ENCODE measurements at regions not wholly inside any gene's neighbourhood (a gene's known extent, or its start where the extent isn't known, plus 50 kb on each side); places are given as distances from the start of the nearest gene placed in this dataset.

DNA sequence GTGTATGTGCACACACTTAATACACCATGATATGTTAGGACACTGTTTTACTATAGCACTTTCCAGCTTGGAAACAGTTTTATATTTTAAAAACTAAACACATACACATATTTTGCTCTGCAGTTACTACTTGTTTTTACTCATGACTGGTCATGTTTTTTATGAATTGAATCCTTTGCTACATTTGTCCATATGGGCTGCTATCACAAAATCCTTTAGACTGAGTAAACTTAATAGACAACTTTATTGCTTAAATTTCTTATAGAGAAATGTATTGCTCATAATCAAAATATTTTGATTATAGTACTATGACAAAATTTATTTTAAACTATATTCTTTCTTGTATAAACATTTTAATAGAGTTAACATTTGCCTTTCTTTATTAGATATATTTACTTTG, 314.8 kb downstream of the RBM43 start:
- TF ChIP-seq ZNF8 (CRISPR knock-in tag; IDR thresholded peaks at IDR 0.05) (no peak), ARNTL (CRISPR knock-in tag; IDR thresholded peaks at IDR 0.05; ENCODE audit: borderline replicate concordance, low read depth) (no peak), ZFP30 (CRISPR knock-in tag; IDR thresholded peaks at IDR 0.05) (no peak), ZC3H10 (CRISPR knock-in tag; IDR thresholded peaks at IDR 0.05) (no peak), TCF4 (CRISPR knock-in tag; IDR thresholded peaks at IDR 0.05; ENCODE audit: borderline replicate concordance) (no peak), SNAI2 (CRISPR knock-in tag; IDR thresholded peaks at IDR 0.05) (no peak), ZNF565 (CRISPR knock-in tag; conservative IDR thresholded peaks at IDR 0.05; ENCODE audit: low read depth) (no peak), ZNF70 (CRISPR knock-in tag; IDR thresholded peaks at IDR 0.05) (no peak), BACH2 (CRISPR knock-in tag; IDR thresholded peaks at IDR 0.05; ENCODE audit: borderline replicate concordance) (no peak), RARB (CRISPR knock-in tag; IDR thresholded peaks at IDR 0.05) (no peak), CSDC2 (CRISPR knock-in tag; IDR thresholded peaks at IDR 0.05) (no peak), TOX (CRISPR knock-in tag; IDR thresholded peaks at IDR 0.05; ENCODE audit: borderline replicate concordance) (no peak), OSR1 (CRISPR knock-in tag; IDR thresholded peaks at IDR 0.05) (no peak), ZFP3 (CRISPR knock-in tag; IDR thresholded peaks at IDR 0.05) (no peak), GLIS3 (CRISPR knock-in tag; IDR thresholded peaks at IDR 0.05) (no peak), ESRRG (CRISPR knock-in tag; IDR thresholded peaks at IDR 0.05) (no peak)
- TF ChIP-seq, protein P1, sequence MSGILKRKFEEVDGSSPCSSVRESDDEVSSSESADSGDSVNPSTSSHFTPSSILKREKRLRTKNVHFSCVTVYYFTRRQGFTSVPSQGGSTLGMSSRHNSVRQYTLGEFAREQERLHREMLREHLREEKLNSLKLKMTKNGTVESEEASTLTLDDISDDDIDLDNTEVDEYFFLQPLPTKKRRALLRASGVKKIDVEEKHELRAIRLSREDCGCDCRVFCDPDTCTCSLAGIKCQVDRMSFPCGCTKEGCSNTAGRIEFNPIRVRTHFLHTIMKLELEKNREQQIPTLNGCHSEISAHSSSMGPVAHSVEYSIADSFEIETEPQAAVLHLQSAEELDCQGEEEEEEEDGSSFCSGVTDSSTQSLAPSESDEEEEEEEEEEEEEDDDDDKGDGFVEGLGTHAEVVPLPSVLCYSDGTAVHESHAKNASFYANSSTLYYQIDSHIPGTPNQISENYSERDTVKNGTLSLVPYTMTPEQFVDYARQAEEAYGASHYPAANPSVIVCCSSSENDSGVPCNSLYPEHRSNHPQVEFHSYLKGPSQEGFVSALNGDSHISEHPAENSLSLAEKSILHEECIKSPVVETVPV (CRISPR knock-in tag; IDR thresholded peaks at IDR 0.05) = no peak
- TF ChIP-seq, protein P2, sequence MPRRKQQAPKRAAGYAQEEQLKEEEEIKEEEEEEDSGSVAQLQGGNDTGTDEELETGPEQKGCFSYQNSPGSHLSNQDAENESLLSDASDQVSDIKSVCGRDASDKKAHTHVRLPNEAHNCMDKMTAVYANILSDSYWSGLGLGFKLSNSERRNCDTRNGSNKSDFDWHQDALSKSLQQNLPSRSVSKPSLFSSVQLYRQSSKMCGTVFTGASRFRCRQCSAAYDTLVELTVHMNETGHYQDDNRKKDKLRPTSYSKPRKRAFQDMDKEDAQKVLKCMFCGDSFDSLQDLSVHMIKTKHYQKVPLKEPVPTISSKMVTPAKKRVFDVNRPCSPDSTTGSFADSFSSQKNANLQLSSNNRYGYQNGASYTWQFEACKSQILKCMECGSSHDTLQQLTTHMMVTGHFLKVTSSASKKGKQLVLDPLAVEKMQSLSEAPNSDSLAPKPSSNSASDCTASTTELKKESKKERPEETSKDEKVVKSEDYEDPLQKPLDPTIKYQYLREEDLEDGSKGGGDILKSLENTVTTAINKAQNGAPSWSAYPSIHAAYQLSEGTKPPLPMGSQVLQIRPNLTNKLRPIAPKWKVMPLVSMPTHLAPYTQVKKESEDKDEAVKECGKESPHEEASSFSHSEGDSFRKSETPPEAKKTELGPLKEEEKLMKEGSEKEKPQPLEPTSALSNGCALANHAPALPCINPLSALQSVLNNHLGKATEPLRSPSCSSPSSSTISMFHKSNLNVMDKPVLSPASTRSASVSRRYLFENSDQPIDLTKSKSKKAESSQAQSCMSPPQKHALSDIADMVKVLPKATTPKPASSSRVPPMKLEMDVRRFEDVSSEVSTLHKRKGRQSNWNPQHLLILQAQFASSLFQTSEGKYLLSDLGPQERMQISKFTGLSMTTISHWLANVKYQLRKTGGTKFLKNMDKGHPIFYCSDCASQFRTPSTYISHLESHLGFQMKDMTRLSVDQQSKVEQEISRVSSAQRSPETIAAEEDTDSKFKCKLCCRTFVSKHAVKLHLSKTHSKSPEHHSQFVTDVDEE (CRISPR knock-in tag; IDR thresholded peaks at IDR 0.05) = no peak
- TF ChIP-seq, protein P3, sequence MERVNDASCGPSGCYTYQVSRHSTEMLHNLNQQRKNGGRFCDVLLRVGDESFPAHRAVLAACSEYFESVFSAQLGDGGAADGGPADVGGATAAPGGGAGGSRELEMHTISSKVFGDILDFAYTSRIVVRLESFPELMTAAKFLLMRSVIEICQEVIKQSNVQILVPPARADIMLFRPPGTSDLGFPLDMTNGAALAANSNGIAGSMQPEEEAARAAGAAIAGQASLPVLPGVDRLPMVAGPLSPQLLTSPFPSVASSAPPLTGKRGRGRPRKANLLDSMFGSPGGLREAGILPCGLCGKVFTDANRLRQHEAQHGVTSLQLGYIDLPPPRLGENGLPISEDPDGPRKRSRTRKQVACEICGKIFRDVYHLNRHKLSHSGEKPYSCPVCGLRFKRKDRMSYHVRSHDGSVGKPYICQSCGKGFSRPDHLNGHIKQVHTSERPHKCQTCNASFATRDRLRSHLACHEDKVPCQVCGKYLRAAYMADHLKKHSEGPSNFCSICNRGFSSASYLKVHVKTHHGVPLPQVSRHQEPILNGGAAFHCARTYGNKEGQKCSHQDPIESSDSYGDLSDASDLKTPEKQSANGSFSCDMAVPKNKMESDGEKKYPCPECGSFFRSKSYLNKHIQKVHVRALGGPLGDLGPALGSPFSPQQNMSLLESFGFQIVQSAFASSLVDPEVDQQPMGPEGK (CRISPR knock-in tag; IDR thresholded peaks at IDR 0.05; ENCODE audit: borderline replicate concordance) = no peak
- TF ChIP-seq, protein P4, sequence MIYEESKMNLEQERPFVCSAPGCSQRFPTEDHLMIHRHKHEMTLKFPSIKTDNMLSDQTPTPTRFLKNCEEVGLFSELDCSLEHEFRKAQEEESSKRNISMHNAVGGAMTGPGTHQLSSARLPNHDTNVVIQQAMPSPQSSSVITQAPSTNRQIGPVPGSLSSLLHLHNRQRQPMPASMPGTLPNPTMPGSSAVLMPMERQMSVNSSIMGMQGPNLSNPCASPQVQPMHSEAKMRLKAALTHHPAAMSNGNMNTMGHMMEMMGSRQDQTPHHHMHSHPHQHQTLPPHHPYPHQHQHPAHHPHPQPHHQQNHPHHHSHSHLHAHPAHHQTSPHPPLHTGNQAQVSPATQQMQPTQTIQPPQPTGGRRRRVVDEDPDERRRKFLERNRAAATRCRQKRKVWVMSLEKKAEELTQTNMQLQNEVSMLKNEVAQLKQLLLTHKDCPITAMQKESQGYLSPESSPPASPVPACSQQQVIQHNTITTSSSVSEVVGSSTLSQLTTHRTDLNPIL (CRISPR knock-in tag; IDR thresholded peaks at IDR 0.05; ENCODE audit: low read depth) = no peak
- no peak for ATAC-seq

DNA sequence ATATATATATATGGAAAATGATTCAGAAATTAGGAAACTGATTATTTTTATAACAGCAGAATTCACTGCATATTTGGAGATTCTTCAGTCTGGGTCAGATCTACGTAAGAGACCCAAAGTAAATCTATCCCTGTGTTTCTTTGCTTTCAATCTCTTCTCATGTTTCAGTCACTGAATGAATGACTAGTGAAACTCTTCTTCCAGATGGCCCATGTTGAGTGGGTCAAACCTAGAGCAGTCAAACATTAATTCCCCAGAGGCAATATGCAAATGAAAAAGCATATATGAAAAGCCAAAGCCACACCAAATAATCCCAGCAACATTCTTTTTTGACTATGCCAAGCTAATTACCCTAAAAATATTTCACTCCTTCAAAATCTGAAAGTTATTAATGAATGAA, 317.3 kb downstream of the RBM43 start:
- no peak for ATAC-seq
- no peak for TF ChIP-seq GLIS3 (CRISPR knock-in tag; IDR thresholded peaks at IDR 0.05)
- TF ChIP-seq ZNF70 (CRISPR knock-in tag; IDR thresholded peaks at IDR 0.05) = no peak
- TF ChIP-seq ZFP30 (CRISPR knock-in tag; IDR thresholded peaks at IDR 0.05) = no peak
- no peak for TF ChIP-seq CSDC2 (CRISPR knock-in tag; IDR thresholded peaks at IDR 0.05)
- TF ChIP-seq, protein P2 (CRISPR knock-in tag; IDR thresholded peaks at IDR 0.05) = no peak
- TF ChIP-seq, protein P3 (CRISPR knock-in tag; IDR thresholded peaks at IDR 0.05; ENCODE audit: borderline replicate concordance) = no peak
